ENCODE measurements at regions not wholly inside any gene's neighbourhood (a gene's known extent, or its start where the extent isn't known, plus 50 kb on each side); places are given as distances from the start of the nearest gene placed in this dataset.

DNA sequence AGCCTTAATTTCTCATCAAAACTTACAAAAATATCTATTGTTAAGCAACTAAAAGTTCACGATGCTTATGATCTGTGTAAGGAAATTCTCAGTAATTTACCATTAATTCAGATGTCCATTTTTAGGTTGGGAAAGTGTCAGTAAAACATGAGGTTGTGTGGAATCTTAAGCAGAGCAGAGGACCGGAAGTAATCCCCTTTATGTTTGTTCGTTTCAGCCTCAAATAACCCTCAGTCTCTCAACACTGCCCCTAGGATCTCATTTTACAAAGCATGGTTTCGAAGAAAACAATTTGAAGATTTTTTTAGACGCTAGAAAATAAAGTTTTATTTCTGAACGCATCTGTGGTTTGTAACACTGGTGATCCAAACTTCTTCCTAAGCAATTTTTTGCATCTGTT lies 504.2 kb downstream of the MAT2B start:
- TF ChIP-seq, protein P1, sequence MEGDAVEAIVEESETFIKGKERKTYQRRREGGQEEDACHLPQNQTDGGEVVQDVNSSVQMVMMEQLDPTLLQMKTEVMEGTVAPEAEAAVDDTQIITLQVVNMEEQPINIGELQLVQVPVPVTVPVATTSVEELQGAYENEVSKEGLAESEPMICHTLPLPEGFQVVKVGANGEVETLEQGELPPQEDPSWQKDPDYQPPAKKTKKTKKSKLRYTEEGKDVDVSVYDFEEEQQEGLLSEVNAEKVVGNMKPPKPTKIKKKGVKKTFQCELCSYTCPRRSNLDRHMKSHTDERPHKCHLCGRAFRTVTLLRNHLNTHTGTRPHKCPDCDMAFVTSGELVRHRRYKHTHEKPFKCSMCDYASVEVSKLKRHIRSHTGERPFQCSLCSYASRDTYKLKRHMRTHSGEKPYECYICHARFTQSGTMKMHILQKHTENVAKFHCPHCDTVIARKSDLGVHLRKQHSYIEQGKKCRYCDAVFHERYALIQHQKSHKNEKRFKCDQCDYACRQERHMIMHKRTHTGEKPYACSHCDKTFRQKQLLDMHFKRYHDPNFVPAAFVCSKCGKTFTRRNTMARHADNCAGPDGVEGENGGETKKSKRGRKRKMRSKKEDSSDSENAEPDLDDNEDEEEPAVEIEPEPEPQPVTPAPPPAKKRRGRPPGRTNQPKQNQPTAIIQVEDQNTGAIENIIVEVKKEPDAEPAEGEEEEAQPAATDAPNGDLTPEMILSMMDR (IDR thresholded peaks at IDR 0.05): no peak
- TF ChIP-seq EP300 (IDR thresholded peaks at IDR 0.05; ENCODE audit: low read depth): no peak

Data from transverse colon (tissue), 3 donors.